IMR-90 (cell line): ENCODE measurements at regions not wholly inside any gene's neighbourhood (a gene's known extent, or its start where the extent isn't known, plus 50 kb on each side); places are given as distances from the start of the nearest gene placed in this dataset.

Experiments used
- ATAC-seq: fragments of 200-7000 bp; cut with Tn5 transposase; 2 replicates; pipeline ENCODE4 v1.9.1; 2020; ENCODE audit warnings: low read depth, mild to moderate bottlenecking, moderate library complexity
- BruUV-seq: library from RNA; stranded (reverse); fragments of 400-500 nt; replicated peaks from 2 replicates; lab custom pipeline; 2021; lab: Mats Ljungman, UMichigan
- CTCF ChIA-PET: fragments of 300-600 bp; formaldehyde crosslinking; extraction: SDS; loops from one replicate; lab custom pipeline; 2021; ENCODE audit warnings: antibody characterized with exemption; lab: Yijun Ruan, JAX
- POLR2A ChIA-PET: fragments of 300-600 bp; sonication (Branson Sonifier 250); formaldehyde crosslinking; loops from one replicate; lab custom pipeline; 2022; ENCODE audit warnings: antibody characterized with exemption; ENCODE audit not compliant: unreplicated experiment; lab: Charles Lee
- DNase-seq: peaks from one replicate; pipeline ENCODE4 v3.0.0; 2013
- H2AFZ ChIP-seq: replicated peaks from 2 replicates; pipeline ENCODE3; 2013; ENCODE audit warnings: low read length, mild to moderate bottlenecking; ENCODE audit not compliant: poor library complexity
- H2AK5ac ChIP-seq: 2 replicates; pipeline ENCODE4 v1.6.1; 2013; ENCODE audit warnings: low read depth, low read length, inconsistent platforms
- H2AK9ac ChIP-seq: replicated peaks from 2 replicates; pipeline ENCODE3; 2013; ENCODE audit warnings: mild to moderate bottlenecking, low read depth, low read length, moderate library complexity; ENCODE audit not compliant: poor library complexity
- H2BK120ac ChIP-seq: 2 replicates; pipeline ENCODE4 v1.6.1; 2013; ENCODE audit warnings: low read depth, low read length, inconsistent platforms
- H2BK15ac ChIP-seq: 3 replicates; pipeline ENCODE4 v1.6.1; 2013; ENCODE audit warnings: low read depth, low read length, inconsistent platforms
- H2BK20ac ChIP-seq: 2 replicates; pipeline ENCODE4 v1.6.1; 2013; ENCODE audit warnings: low read depth, mild to moderate bottlenecking, inconsistent platforms, low read length, moderate library complexity
- H2BK5ac ChIP-seq: 2 replicates; pipeline ENCODE4 v1.6.1; 2013; ENCODE audit warnings: mild to moderate bottlenecking, low read depth, low read length, inconsistent platforms; ENCODE audit not compliant: poor library complexity, severe bottlenecking
- H3K14ac ChIP-seq: replicated peaks from 2 replicates; pipeline ENCODE4 v1.6.1; 2013; ENCODE audit warnings: low read depth, low read length, inconsistent platforms
- H3K18ac ChIP-seq: 2 replicates; pipeline ENCODE4 v1.6.1; 2013; ENCODE audit warnings: low read depth, low read length, control low read depth
- H3K23ac ChIP-seq: 2 replicates; pipeline ENCODE4 v1.6.1; 2013; ENCODE audit warnings: low read depth, low read length, inconsistent platforms
- H3K27ac ChIP-seq: 2 replicates; pipeline ENCODE4 v1.5.1; 2013; ENCODE audit warnings: mild to moderate bottlenecking, control low read depth, low read length; ENCODE audit not compliant: insufficient read depth
- H3K27me3 ChIP-seq: 2 replicates; pipeline ENCODE4 v1.6.1; 2013; ENCODE audit warnings: low read length; ENCODE audit not compliant: control insufficient read depth, insufficient read depth
- H3K36me3 ChIP-seq: 2 replicates; pipeline ENCODE4 v1.6.1; 2013; ENCODE audit warnings: low read length, mixed read lengths; ENCODE audit not compliant: control insufficient read depth, insufficient read depth
- H3K4ac ChIP-seq: 2 replicates; pipeline ENCODE4 v1.6.1; 2013; ENCODE audit warnings: low read depth, low read length, inconsistent platforms
- H3K4me1 ChIP-seq: 2 replicates; pipeline ENCODE4 v1.6.1; 2013; ENCODE audit warnings: low read length, mixed read lengths; ENCODE audit not compliant: control insufficient read depth, insufficient read depth
- H3K4me2 ChIP-seq: 2 replicates; pipeline ENCODE4 v1.6.1; 2013; ENCODE audit warnings: low read depth, mild to moderate bottlenecking, control low read depth, low read length, moderate library complexity
- H3K4me3 ChIP-seq: 2 replicates; pipeline ENCODE4 v1.5.1; 2013; ENCODE audit warnings: low read depth, mild to moderate bottlenecking, control low read depth, low read length, moderate library complexity; ENCODE audit not compliant: insufficient read depth
- H3K56ac ChIP-seq: 2 replicates; pipeline ENCODE4 v1.6.1; 2013; ENCODE audit warnings: low read length, inconsistent platforms; ENCODE audit not compliant: insufficient read depth; ENCODE audit errors: extremely low read depth
- H3K79me1 ChIP-seq, 2 experiments: 2 replicates each; pipeline ENCODE4 v1.6.1; 2013; ENCODE audit warnings: low read length in 2 of 2, inconsistent platforms in 1 of 2, low read depth in 1 of 2
- H3K9ac ChIP-seq: 2 replicates; pipeline ENCODE4 v1.6.1; 2013; ENCODE audit warnings: low read depth, low read length, control low read depth
- H3K9me1 ChIP-seq: 2 replicates; pipeline ENCODE4 v1.6.1; 2013; ENCODE audit warnings: low read length, inconsistent platforms; ENCODE audit not compliant: insufficient read depth
- H3K9me3 ChIP-seq: 2 replicates; pipeline ENCODE4 v1.6.1; 2013; ENCODE audit warnings: low read length; ENCODE audit not compliant: control insufficient read depth, insufficient read depth
- H4K20me1 ChIP-seq: 2 replicates; pipeline ENCODE4 v1.6.1; 2013; ENCODE audit warnings: low read length, inconsistent platforms; ENCODE audit not compliant: insufficient read depth
- H4K5ac ChIP-seq: 2 replicates; pipeline ENCODE4 v1.6.1; 2013; ENCODE audit warnings: mild to moderate bottlenecking, low read depth, low read length, control low read depth
- H4K8ac ChIP-seq, 2 experiments: 2 replicates each; pipeline ENCODE4 v1.6.1; 2013; ENCODE audit warnings: low read depth in 2 of 2, low read length in 2 of 2, control low read depth in 1 of 2, inconsistent platforms in 1 of 2
- H4K91ac ChIP-seq: 2 replicates; pipeline ENCODE4 v1.6.1; 2013; ENCODE audit warnings: low read depth, low read length, inconsistent platforms; ENCODE audit not compliant: insufficient read depth
- MAZ ChIP-seq: IDR thresholded peaks from 2 replicates; pipeline ENCODE4 v1.6.1; 2012; ENCODE audit warnings: low read depth, mild to moderate bottlenecking, low read length, improper control_type of control experiment, moderate library complexity, borderline replicate concordance
- MXI1 ChIP-seq: IDR thresholded peaks from 2 replicates; pipeline ENCODE4 v1.6.1; 2012; ENCODE audit warnings: low read depth, mild to moderate bottlenecking, low read length, moderate library complexity, borderline replicate concordance
- RFX5 ChIP-seq: IDR thresholded peaks from 2 replicates; pipeline ENCODE4 v1.8.0; 2012; ENCODE audit warnings: low read depth, mild to moderate bottlenecking, low read length, moderate library complexity
- WGBS, 2 experiments: methylation state at CpG; one replicate each; pipeline versions ENCODE4 v1.1.5 to v1.1.7; 2013; ENCODE audit warnings: missing lambda C conversion rate in 2 of 2; ENCODE audit not compliant: insufficient read length in 1 of 2; ENCODE audit errors: extremely low coverage in 2 of 2; 5-methylcytosine and 5-hydroxymethylcytosine counted together
- dilution Hi-C: fragments of 300-500 bp; cut with HindIII; formaldehyde crosslinking; loops from one replicate; pipeline ENCODE4 v1.14.3; 2018; ENCODE audit warnings: low sequenced_read_pairs; ENCODE audit not compliant: unreplicated experiment
- in situ Hi-C: fragments of 300-500 bp; cut with MboI; formaldehyde crosslinking; loops from 3 replicates; pipeline ENCODE4 v1.14.3; 2019; ENCODE audit warnings: low sequenced_read_pairs, inconsistent platforms, mixed read lengths
- intact Hi-C: fragments of 100-400 bp; cut with micrococcal nuclease; formaldehyde crosslinking; loops from 2 replicates; pipeline ENCODE4 v1.10.0; 2022
- TF ChIP-seq, protein P1 (sequence below): fragments of 150-350 bp; IDR thresholded peaks from 2 replicates; pipeline ENCODE4 v1.6.1; 2016; ENCODE audit warnings: low read depth, mild to moderate bottlenecking, low read length, moderate library complexity, borderline replicate concordance

DNA sequence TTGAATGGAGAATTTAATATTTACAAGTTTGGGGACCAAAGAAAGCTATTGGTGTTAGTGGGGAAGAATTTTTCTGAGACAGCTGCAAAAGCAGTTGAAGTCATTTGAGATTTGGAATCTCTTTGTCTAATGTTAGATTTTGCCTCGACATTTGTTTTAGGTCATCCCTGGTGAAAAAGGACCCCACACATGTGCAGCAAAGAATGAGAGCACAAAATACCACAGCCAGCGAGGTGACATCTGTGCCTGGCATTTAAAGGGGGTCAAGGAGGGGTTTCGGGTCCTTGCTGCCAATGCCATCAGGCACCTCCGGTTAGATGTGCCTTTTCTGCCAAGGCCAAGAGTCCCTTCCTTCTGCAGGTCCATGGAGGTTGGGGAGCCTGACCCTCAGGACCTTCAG lies 173.3 kb downstream of the TRIB2 start:
- H2AK9ac ChIP-seq = no peak overlapping the region
- 82% methylated on average over 3 of the region's 4 CpGs; no CpG with 5 or more reads in 1 of the 2 experiments for WGBS, 2 experiments
- no peaks in the 10 kb centered on the region; the same call in 1 of the 2 replicates for H3K4me1 ChIP-seq
- H2BK15ac ChIP-seq = no peak overlapping the region
- intact Hi-C loops = no loop called here
- H3K4ac ChIP-seq = no peak overlapping the region
- TF ChIP-seq MXI1 = no peak
- TF ChIP-seq MAZ = no peak
- no peak for TF ChIP-seq RFX5
- TF ChIP-seq, protein P1, sequence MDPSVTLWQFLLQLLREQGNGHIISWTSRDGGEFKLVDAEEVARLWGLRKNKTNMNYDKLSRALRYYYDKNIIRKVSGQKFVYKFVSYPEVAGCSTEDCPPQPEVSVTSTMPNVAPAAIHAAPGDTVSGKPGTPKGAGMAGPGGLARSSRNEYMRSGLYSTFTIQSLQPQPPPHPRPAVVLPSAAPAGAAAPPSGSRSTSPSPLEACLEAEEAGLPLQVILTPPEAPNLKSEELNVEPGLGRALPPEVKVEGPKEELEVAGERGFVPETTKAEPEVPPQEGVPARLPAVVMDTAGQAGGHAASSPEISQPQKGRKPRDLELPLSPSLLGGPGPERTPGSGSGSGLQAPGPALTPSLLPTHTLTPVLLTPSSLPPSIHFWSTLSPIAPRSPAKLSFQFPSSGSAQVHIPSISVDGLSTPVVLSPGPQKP = no peak
- H3K27me3 ChIP-seq = no peaks in the 10 kb centered on the region
- no peak overlapping the region for H4K8ac ChIP-seq
- DNase-seq (no peak), ATAC-seq (no peak)
- no peak overlapping the region for H3K4me2 ChIP-seq
- no peak overlapping the region for H4K91ac ChIP-seq
- H2AK5ac ChIP-seq = no peak overlapping the region
- in situ Hi-C loops = no loop called here
- H3K27ac ChIP-seq = no peak overlapping the region
- H3K9ac ChIP-seq = no peak overlapping the region
- H4K5ac ChIP-seq = no peak overlapping the region
- H4K20me1 ChIP-seq = no peaks in the 10 kb centered on the region
- no peak overlapping the region for H3K18ac ChIP-seq
- H3K56ac ChIP-seq = no peak overlapping the region
- ChIA-PET CTCF (interaction anchor here (0.5 kb wide), 1 partner anchor 18 kb away, joined by 11 read pairs; no protein-coding TSS in a partner anchor), POLR2A (no interaction called here)
- H3K79me1 ChIP-seq = no peaks in the 10 kb centered on the region
- H3K4me3 ChIP-seq = no peak overlapping the region
- no peaks in the 10 kb centered on the region for H3K36me3 ChIP-seq
- peaks cover 6% of the 10 kb centered on the region; the same call in 1 of the 2 replicates for H3K9me3 ChIP-seq
- H3K14ac ChIP-seq = no peak overlapping the region
- no TSS peak for BruUV-seq
- no peak overlapping the region for H2AFZ ChIP-seq
- dilution Hi-C loops = no loop called here
- no peak overlapping the region for H2BK5ac ChIP-seq
- no peak overlapping the region for H2BK20ac ChIP-seq
- H3K23ac ChIP-seq = no peak overlapping the region
- H2BK120ac ChIP-seq = no peak overlapping the region
- H3K9me1 ChIP-seq = no peaks in the 10 kb centered on the region; the same call in 1 of the 2 replicates
